Sigmoid colon (tissue), 6 donors: ENCODE measurements at regions not wholly inside any gene's neighbourhood (a gene's known extent, or its start where the extent isn't known, plus 50 kb on each side); places are given as distances from the start of the nearest gene placed in this dataset.
"Not testable (repeated sequence)": the region's sequence is repeated elsewhere in the genome, so short reads cannot be mapped to it uniquely, and the experiment has no call there.

Experiments used
- DNase-seq: peaks from one replicate; pipeline ENCODE4 v3.0.0-alpha.2; 2019
- H3K27ac ChIP-seq, 4 donors: fragments of 200-600 bp; sonication (generic); one replicate each; pipeline ENCODE4 v1.5.1; 2016 to 2019; ENCODE audit warnings: mild to moderate bottlenecking in 1 of 4
- H3K27me3 ChIP-seq, 3 donors: fragments of 200-600 bp; sonication (generic); one replicate each; pipeline ENCODE4 v1.5.1; 2019; ENCODE audit warnings: mild to moderate bottlenecking in 1 of 3
- H3K36me3 ChIP-seq, 4 donors: fragments of 200-600 bp; sonication (generic); one replicate each; pipeline ENCODE4 v1.5.1; 2016 to 2019
- H3K4me1 ChIP-seq, 4 donors: fragments of 200-600 bp; sonication (generic); one replicate each; pipeline ENCODE4 v1.5.1; 2017 to 2019
- H3K4me3 ChIP-seq, 4 donors: fragments of 200-600 bp; sonication (generic); one replicate each; pipeline ENCODE4 v1.5.1; 2017 to 2019; ENCODE audit warnings: mild to moderate bottlenecking in 2 of 4, moderate library complexity in 1 of 4
- H3K9me3 ChIP-seq, 4 donors: fragments of 200-600 bp in 3 of 4; sonication (generic) in 3 of 4; one replicate each; pipeline versions ENCODE4 v1.5.1 to v1.6.1; 2013 to 2019
- EP300 ChIP-seq, 4 donors: sonication (generic); formaldehyde crosslinking; IDR thresholded peaks; one replicate each; pipeline ENCODE4 v1.6.1; 2017; ENCODE audit warnings: antibody characterized with exemption in 4 of 4
- POLR2A ChIP-seq, 2 donors: fragments of 450-650 bp; IDR thresholded peaks; one replicate each; pipeline ENCODE4 v1.6.1; 2016; ENCODE audit warnings: antibody characterized with exemption in 2 of 2, mild to moderate bottlenecking in 2 of 2, moderate library complexity in 2 of 2
- POLR2AphosphoS5 ChIP-seq, 4 donors: sonication (generic); formaldehyde crosslinking; IDR thresholded peaks; one replicate each; pipeline ENCODE4 v1.6.1; 2017; ENCODE audit warnings: antibody characterized with exemption in 4 of 4
- WGBS, 2 donors: extraction: QIAGEN DNeasy Blood & Tissue Kit; methylation state at CpG; one replicate each; pipeline ENCODE4 v1.1.7; 2013; 5-methylcytosine and 5-hydroxymethylcytosine counted together
- intact Hi-C: fragments of 100-400 bp; cut with DNase I; formaldehyde crosslinking; loops from one replicate; pipeline ENCODE4 v1.15.1; 2023
- TF ChIP-seq, protein P1 (sequence below), 4 experiments: fragments of 450-650 bp in 3 of 4; fragments of 200-600 bp in 1 of 4; IDR thresholded peaks; one replicate each; pipeline ENCODE4 v1.5.1; 2016 to 2019; ENCODE audit warnings: antibody characterized with exemption in 4 of 4, mild to moderate bottlenecking in 3 of 4, moderate library complexity in 2 of 4
- donor health status: healthy with polysubstance abuse.
- donor health status: healthy.

DNA sequence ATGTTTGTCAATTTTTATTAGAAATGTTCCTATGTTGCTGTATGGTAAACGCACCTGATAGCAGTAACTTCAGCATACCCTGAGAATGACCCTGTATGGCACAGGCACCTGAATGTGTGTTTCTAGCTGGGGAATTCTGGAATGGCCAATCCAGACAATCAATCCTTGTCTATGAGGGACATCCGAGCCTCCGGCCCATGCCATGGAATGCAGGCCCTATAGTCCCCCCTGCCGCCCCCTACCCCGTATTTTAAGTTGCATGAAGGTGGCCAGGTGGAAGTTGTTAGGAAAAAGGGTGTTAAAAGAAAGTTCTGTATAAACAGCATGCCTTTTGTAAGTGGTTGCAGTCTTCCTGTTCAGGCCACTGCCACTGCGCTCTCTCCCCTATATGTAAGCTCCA lies 595.9 kb downstream of the DSC3 start:
- WGBS, 2 donors: 59 to 78% methylated on average over 6 of the region's 6 CpGs
- no peak overlapping the region for H3K27ac ChIP-seq
- H3K36me3 ChIP-seq: no peaks in the 10 kb centered on the region
- no peaks in the 10 kb centered on the region for H3K4me1 ChIP-seq
- no peaks in the 10 kb centered on the region for H3K27me3 ChIP-seq
- TF ChIP-seq EP300 (IDR thresholded peaks at IDR 0.05) (no peak), POLR2A (IDR thresholded peaks at IDR 0.05) (no peak), POLR2AphosphoS5 (IDR thresholded peaks at IDR 0.05) (no peak)
- no peaks in the 10 kb centered on the region for H3K9me3 ChIP-seq
- intact Hi-C loops: no loop called here
- no peak for DNase-seq
- H3K4me3 ChIP-seq: no peak overlapping the region

DNA sequence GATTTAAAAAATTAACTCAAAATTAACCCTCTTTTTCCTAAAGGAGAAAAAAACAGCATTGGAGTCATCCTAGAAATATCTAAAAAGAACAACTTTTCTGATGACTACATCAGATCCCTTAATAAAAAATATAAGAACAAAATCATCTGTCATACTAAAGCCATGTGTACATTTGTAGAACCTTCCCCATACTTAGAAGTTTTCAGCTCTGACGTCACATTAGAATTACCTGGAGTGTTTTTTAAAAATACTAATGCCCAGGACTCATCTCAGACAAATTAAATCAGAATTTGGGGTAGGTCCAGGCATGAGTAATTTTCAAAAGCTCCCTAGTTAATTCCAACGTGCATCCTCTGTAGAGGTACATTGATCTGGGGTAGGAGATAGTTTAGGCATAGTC lies 598.0 kb downstream of the DSC3 start:
- DNase-seq: no peak
- H3K4me1 ChIP-seq: no peaks in the 10 kb centered on the region
- H3K27me3 ChIP-seq: no peaks in the 10 kb centered on the region
- TF ChIP-seq EP300 (IDR thresholded peaks at IDR 0.05): no peak
- TF ChIP-seq, protein P1, sequence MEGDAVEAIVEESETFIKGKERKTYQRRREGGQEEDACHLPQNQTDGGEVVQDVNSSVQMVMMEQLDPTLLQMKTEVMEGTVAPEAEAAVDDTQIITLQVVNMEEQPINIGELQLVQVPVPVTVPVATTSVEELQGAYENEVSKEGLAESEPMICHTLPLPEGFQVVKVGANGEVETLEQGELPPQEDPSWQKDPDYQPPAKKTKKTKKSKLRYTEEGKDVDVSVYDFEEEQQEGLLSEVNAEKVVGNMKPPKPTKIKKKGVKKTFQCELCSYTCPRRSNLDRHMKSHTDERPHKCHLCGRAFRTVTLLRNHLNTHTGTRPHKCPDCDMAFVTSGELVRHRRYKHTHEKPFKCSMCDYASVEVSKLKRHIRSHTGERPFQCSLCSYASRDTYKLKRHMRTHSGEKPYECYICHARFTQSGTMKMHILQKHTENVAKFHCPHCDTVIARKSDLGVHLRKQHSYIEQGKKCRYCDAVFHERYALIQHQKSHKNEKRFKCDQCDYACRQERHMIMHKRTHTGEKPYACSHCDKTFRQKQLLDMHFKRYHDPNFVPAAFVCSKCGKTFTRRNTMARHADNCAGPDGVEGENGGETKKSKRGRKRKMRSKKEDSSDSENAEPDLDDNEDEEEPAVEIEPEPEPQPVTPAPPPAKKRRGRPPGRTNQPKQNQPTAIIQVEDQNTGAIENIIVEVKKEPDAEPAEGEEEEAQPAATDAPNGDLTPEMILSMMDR (IDR thresholded peaks at IDR 0.05): no peak
- TF ChIP-seq POLR2AphosphoS5 (IDR thresholded peaks at IDR 0.05): no peak
- TF ChIP-seq POLR2A (IDR thresholded peaks at IDR 0.05): no peak
- 51 to 74% methylated on average over 2 of the region's 2 CpGs for WGBS, 2 donors
- no peaks in the 10 kb centered on the region for H3K9me3 ChIP-seq
- intact Hi-C loops: no loop called here
- H3K36me3 ChIP-seq: no peaks in the 10 kb centered on the region
- H3K4me3 ChIP-seq: no peak overlapping the region
- no peak overlapping the region for H3K27ac ChIP-seq

DNA sequence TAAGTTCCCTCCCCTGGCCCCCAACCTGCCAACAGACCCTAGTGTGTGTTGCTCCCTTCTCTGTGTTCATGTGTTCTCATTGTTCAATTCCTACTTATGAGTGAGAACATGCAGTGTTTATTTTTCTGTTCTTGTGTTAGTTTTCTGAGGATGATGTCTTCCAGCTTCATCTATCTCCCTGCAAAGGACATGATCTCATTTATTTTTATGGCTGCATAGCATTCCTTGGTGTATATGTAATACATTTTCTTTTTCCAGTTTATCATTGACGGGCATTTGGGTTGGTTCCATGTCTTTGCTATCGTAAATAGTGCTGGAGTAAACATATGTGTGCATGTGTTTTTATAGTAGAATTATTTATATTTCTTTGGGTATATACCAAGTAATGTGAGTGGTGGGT lies 602.2 kb downstream of the DSC3 start:
- TF ChIP-seq, protein P1 (IDR thresholded peaks at IDR 0.05): no peak
- TF ChIP-seq POLR2A (IDR thresholded peaks at IDR 0.05) (no peak), POLR2AphosphoS5 (IDR thresholded peaks at IDR 0.05) (no peak), EP300 (IDR thresholded peaks at IDR 0.05) (no peak)
- Histone ChIP-seq H3K4me1 (no peaks in the 10 kb centered on the region), H3K27me3 (no peaks in the 10 kb centered on the region), H3K27ac (no peak overlapping the region), H3K4me3 (no peak overlapping the region), H3K36me3 (no peaks in the 10 kb centered on the region), H3K9me3 (no peaks in the 10 kb centered on the region)
- 13 to 48% methylated on average over 2 of the region's 2 CpGs for WGBS, 2 donors
- no peak for DNase-seq
- intact Hi-C loops: no loop called here

DNA sequence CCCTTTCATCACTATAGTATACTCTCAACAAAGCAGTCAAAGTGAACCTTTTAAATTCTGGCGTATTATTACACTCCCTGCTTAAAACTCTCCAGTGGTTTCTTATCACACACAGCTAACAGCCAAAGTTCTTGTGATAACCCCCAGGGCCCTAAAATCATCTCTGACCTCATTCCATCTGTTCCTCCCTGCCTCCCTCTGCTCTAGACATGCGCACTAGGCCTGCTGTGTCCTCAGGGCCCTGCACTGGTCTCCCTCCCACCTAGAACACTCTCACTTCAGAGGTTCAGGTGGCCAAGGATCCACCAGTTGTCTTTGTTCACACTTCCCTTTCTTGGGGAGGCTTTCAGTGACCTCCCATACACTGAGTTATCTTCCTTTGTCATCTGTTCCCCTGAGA lies 603.4 kb downstream of the DSC3 start:
- intact Hi-C loops: no loop called here
- TF ChIP-seq EP300 (IDR thresholded peaks at IDR 0.05) (no peak), POLR2A (IDR thresholded peaks at IDR 0.05) (no peak), POLR2AphosphoS5 (IDR thresholded peaks at IDR 0.05) (no peak)
- TF ChIP-seq, protein P1 (IDR thresholded peaks at IDR 0.05): no peak
- 83 to 94% methylated on average over 2 of the region's 2 CpGs for WGBS, 2 donors

DNA sequence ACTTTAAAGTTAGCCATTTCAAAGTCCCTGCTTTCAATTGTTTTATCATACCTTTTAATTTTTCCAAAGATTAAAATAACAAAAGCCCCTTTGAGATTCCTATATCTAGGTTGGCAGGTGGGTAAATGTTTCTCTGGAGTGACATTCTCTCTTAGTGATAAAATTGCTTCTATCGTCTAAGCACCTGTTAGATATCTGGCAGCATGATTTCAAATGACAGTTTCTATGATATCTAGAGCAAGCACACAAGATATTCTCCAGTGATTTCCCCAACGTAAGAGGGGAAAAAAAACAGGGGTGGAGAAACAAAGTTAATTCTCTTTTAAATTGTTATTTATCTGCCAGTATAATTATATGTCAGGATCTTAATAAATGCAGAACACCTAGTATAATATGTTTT lies 610.2 kb downstream of the DSC3 start:
- TF ChIP-seq EP300 (IDR thresholded peaks at IDR 0.05) (no peak), POLR2A (IDR thresholded peaks at IDR 0.05) (no peak), POLR2AphosphoS5 (IDR thresholded peaks at IDR 0.05) (no peak)
- TF ChIP-seq, protein P1 (IDR thresholded peaks at IDR 0.05): no peak
- 21 to 67% methylated on average over 2 of the region's 2 CpGs for WGBS, 2 donors
- Histone ChIP-seq H3K9me3 (no peaks in the 10 kb centered on the region), H3K36me3 (no peaks in the 10 kb centered on the region), H3K4me1 (no peaks in the 10 kb centered on the region), H3K27ac (no peak overlapping the region), H3K27me3 (no peaks in the 10 kb centered on the region), H3K4me3 (no peak overlapping the region)
- intact Hi-C loops: no loop called here
- no peak for DNase-seq

More for the DNA sequence above, 603.4 kb downstream of the DSC3 start:
- no peaks in the 10 kb centered on the region for H3K36me3 ChIP-seq
- no peak for DNase-seq
- H3K4me1 ChIP-seq: no peaks in the 10 kb centered on the region
- H3K27me3 ChIP-seq: no peaks in the 10 kb centered on the region
- no peaks in the 10 kb centered on the region for H3K9me3 ChIP-seq
- no peak overlapping the region for H3K4me3 ChIP-seq
- H3K27ac ChIP-seq: no peak overlapping the region

DNA sequence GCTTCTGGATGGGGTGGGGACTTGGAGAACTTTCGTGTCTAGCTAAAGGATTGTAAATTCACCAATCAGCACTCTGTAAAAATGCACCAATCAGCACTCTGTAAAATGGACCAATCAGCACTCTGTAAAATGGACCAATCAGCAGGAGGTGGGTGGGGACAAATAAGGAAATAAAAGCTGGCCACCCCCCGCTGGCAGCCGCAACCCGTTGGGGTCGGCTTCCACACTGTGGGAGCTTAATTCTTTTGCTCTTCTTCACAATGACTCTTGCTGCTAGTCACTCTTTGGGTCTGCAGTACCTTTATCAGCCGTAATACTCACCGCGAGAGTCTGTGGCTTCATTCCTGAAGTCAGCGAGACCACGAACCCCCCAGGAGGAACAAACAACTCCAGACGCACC lies 623.1 kb downstream of the DSC3 start:
- H3K4me1 ChIP-seq, H3K27ac ChIP-seq, H3K9me3 ChIP-seq, H3K36me3 ChIP-seq, intact Hi-C loops, H3K4me3 ChIP-seq, H3K27me3 ChIP-seq, DNase-seq: not testable (repeated sequence)
- WGBS, 2 donors: 94% methylated on average over 11 of the region's 11 CpGs
